ENCODE measurements at regions not wholly inside any gene's neighbourhood (a gene's known extent, or its start where the extent isn't known, plus 50 kb on each side); places are given as distances from the start of the nearest gene placed in this dataset.

GRCh38 chr3:24589513-24589851 lies 94.8 kb upstream of the THRB start:
- Histone ChIP-seq H4K20me1 (ENCODE audit: insufficient read depth, low read length) (no peaks in the 10 kb centered on the region), H3K9me3 (replicated peaks in 1 of 2; ENCODE audit: control insufficient read depth in 1 of 2, insufficient read depth in 1 of 2, low read length in 2 of 2) (no peaks in the 10 kb centered on the region), H3K79me2 (ENCODE audit: insufficient read depth, low read length) (no peaks in the 10 kb centered on the region), H3K27ac (ENCODE audit: low read depth in 1 of 2, low read length in 2 of 2) (no peak overlapping the region), H3K36me3 (replicated peaks in 1 of 2; ENCODE audit: control insufficient read depth in 1 of 2, insufficient read depth in 2 of 2, low read length in 2 of 2) (no peaks in the 10 kb centered on the region), H3K4me3 (replicated peaks in 1 of 3; ENCODE audit: low read depth in 2 of 3, low read length in 3 of 3) (no peak overlapping the region), H2AFZ (ENCODE audit: insufficient read depth, low read depth, low read length, poor library complexity, severe bottlenecking) (no peak overlapping the region), H3K4me1 (ENCODE audit: control insufficient read depth in 1 of 2, insufficient read depth in 2 of 2, low read length in 2 of 2) (no peaks in the 10 kb centered on the region), H3K4me2 (replicated peaks; ENCODE audit: extremely low read depth, low read length, poor library complexity, severe bottlenecking) (no peak overlapping the region), H3K9ac (ENCODE audit: insufficient read depth, low read length, poor library complexity, severe bottlenecking) (no peak overlapping the region), H3K27me3 (ENCODE audit: control insufficient read depth in 2 of 2, insufficient read depth in 2 of 2, low read length in 2 of 2) (no peaks in the 10 kb centered on the region)
- no peak overlapping the region for H3K27ac Mint-ChIP-seq
- peaks cover 3% of the 10 kb centered on the region for H3K4me1 Mint-ChIP-seq
- no peaks in the 10 kb centered on the region for H3K36me3 Mint-ChIP-seq
- WGBS (ENCODE audit: insufficient coverage) = no CpG with 5 or more reads among the region's 1 CpG
- DNase-seq = no peak
- H3K4me3 Mint-ChIP-seq = no peak overlapping the region
- peaks cover 2 to 5% (median 4%) of the 10 kb centered on the region in 3 donors for H3K27me3 Mint-ChIP-seq (ENCODE audit: low read depth in 3 of 3)
- no peak for TF ChIP-seq CTCF (IDR thresholded peaks at IDR 0.05)
- intact Hi-C loops (cut with micrococcal nuclease) = no loop called here
- H3K9me3 Mint-ChIP-seq = no peaks in the 10 kb centered on the region

- peaks cover 2 to 5% (median 4%) of the 10 kb centered on the region in 3 donors for H3K27me3 Mint-ChIP-seq (ENCODE audit: low read depth in 3 of 3)
- peaks cover 3% of the 10 kb centered on the region for H3K4me1 Mint-ChIP-seq
- H3K4me3 ChIP-seq (replicated peaks in 1 of 3; ENCODE audit: low read depth in 2 of 3, low read length in 3 of 3) = no peak overlapping the region
- no peaks in the 10 kb centered on the region for H3K9me3 ChIP-seq (replicated peaks in 1 of 2; ENCODE audit: control insufficient read depth in 1 of 2, insufficient read depth in 1 of 2, low read length in 2 of 2)
- H3K4me1 ChIP-seq (ENCODE audit: control insufficient read depth in 1 of 2, insufficient read depth in 2 of 2, low read length in 2 of 2) = no peaks in the 10 kb centered on the region
- no peak overlapping the region for H3K4me2 ChIP-seq (replicated peaks; ENCODE audit: extremely low read depth, low read length, poor library complexity, severe bottlenecking)
- H3K9me3 Mint-ChIP-seq = no peaks in the 10 kb centered on the region
- intact Hi-C loops (cut with micrococcal nuclease) = no loop called here
- TF ChIP-seq CTCF (IDR thresholded peaks at IDR 0.05) = no peak
- no peaks in the 10 kb centered on the region for H3K27me3 ChIP-seq (ENCODE audit: control insufficient read depth in 2 of 2, insufficient read depth in 2 of 2, low read length in 2 of 2)
- no peak for DNase-seq
- no peaks in the 10 kb centered on the region for H3K36me3 ChIP-seq (replicated peaks in 1 of 2; ENCODE audit: control insufficient read depth in 1 of 2, insufficient read depth in 2 of 2, low read length in 2 of 2)
- H3K27ac Mint-ChIP-seq = no peak overlapping the region
- no peaks in the 10 kb centered on the region for H3K79me2 ChIP-seq (ENCODE audit: insufficient read depth, low read length)
- H3K27ac ChIP-seq (ENCODE audit: low read depth in 1 of 2, low read length in 2 of 2) = no peak overlapping the region
- H4K20me1 ChIP-seq (ENCODE audit: insufficient read depth, low read length) = no peaks in the 10 kb centered on the region
- H3K4me3 Mint-ChIP-seq = no peak overlapping the region
- H2AFZ ChIP-seq (ENCODE audit: insufficient read depth, low read depth, low read length, poor library complexity, severe bottlenecking) = no peak overlapping the region
- H3K9ac ChIP-seq (ENCODE audit: insufficient read depth, low read length, poor library complexity, severe bottlenecking) = no peak overlapping the region
- no CpG with 5 or more reads among the region's 3 CpGs for WGBS (ENCODE audit: insufficient coverage)
- H3K36me3 Mint-ChIP-seq = no peaks in the 10 kb centered on the region
Observed at GRCh38 chr3:24589931-24590880, 95.6 kb upstream of the THRB start.

Measured in CD14-positive monocyte (primary cell).